GM21381 (cell line): ENCODE measurements at regions not wholly inside any gene's neighbourhood (a gene's known extent, or its start where the extent isn't known, plus 50 kb on each side); places are given as distances from the start of the nearest gene placed in this dataset.

ENCODE experiments used
- ATAC-seq: cut with Tn5 transposase; IDR thresholded peaks from one replicate; pipeline ENCODE4 v1.9.1; 2021; ENCODE audit warnings: mild to moderate bottlenecking, moderate library complexity; ENCODE audit not compliant: unreplicated experiment

GRCh38 chr2:65488527-65488926 is 56.1 kb upstream of the SPRED2 start:
- ATAC-seq, result no peak

- ATAC-seq, result no peak
Observed at GRCh38 chr2:65487404-65487803, 55.0 kb upstream of the SPRED2 start.

- ATAC-seq, result no peak
Observed at GRCh38 chr2:65486802-65487201, 54.4 kb upstream of the SPRED2 start.

- ATAC-seq, result no peak
Observed at GRCh38 chr2:65486282-65486681, 53.9 kb upstream of the SPRED2 start.

- no peak for ATAC-seq
Observed at GRCh38 chr2:65485839-65486238, 53.4 kb upstream of the SPRED2 start.

GRCh38 chr2:65483763-65484162 is 51.4 kb upstream of the SPRED2 start:
- ATAC-seq, result no peak

- no peak for ATAC-seq
Observed at GRCh38 chr2:65482971-65483370, 50.6 kb upstream of the SPRED2 start.
